Endodermal cell (in vitro differentiated cells): ENCODE measurements at regions not wholly inside any gene's neighbourhood (a gene's known extent, or its start where the extent isn't known, plus 50 kb on each side); places are given as distances from the start of the nearest gene placed in this dataset.

ENCODE experiments used
- DNase-seq: peaks from one replicate; pipeline ENCODE4 v3.0.0-alpha.2; 2017
- H3K27ac ChIP-seq: 2 replicates; pipeline ENCODE4 v1.5.1; 2013; ENCODE audit warnings: mild to moderate bottlenecking, low read depth, low read length, moderate library complexity
- H3K27me3 ChIP-seq: 2 replicates; pipeline ENCODE4 v1.6.1; 2013; ENCODE audit warnings: mild to moderate bottlenecking, low read length, moderate library complexity; ENCODE audit not compliant: insufficient read depth, control insufficient read depth, poor library complexity, severe bottlenecking
- H3K36me3 ChIP-seq: 2 replicates; pipeline ENCODE4 v1.7.0; 2013; ENCODE audit warnings: mild to moderate bottlenecking, low read length, moderate library complexity; ENCODE audit not compliant: control insufficient read depth, insufficient read depth
- H3K4me1 ChIP-seq: one replicate; pipeline ENCODE4 v1.7.0; 2013; ENCODE audit warnings: low read length; ENCODE audit not compliant: control insufficient read depth, insufficient read depth
- H3K4me3 ChIP-seq: 2 replicates; pipeline ENCODE4 v1.5.1; 2013; ENCODE audit warnings: mild to moderate bottlenecking, low read length, moderate library complexity
- H3K9ac ChIP-seq: 2 replicates; pipeline ENCODE4 v1.6.1; 2013; ENCODE audit warnings: mild to moderate bottlenecking, low read length, moderate library complexity; ENCODE audit not compliant: poor library complexity, severe bottlenecking; ENCODE audit errors: extremely low read depth
- H3K9me3 ChIP-seq: 2 replicates; pipeline ENCODE4 v1.6.1; 2013; ENCODE audit warnings: mild to moderate bottlenecking, low read length, moderate library complexity; ENCODE audit not compliant: control insufficient read depth
- H3K27ac Mint-ChIP-seq: 2 replicates; pipeline ENCODE4 v1.8.0; 2020; ENCODE audit warnings: mixed read lengths
- H3K27me3 Mint-ChIP-seq: 2 replicates; pipeline ENCODE4 v1.8.0; 2021; ENCODE audit warnings: mild to moderate bottlenecking, mixed read lengths; ENCODE audit not compliant: insufficient read depth
- H3K36me3 Mint-ChIP-seq: 2 replicates; pipeline ENCODE4 v1.8.0; 2020; ENCODE audit warnings: low read depth, mixed read lengths
- H3K4me1 Mint-ChIP-seq: 2 replicates; pipeline ENCODE4 v1.8.0; 2020; ENCODE audit warnings: mixed read lengths
- H3K4me3 Mint-ChIP-seq: 2 replicates; pipeline ENCODE4 v1.8.0; 2020; ENCODE audit warnings: mild to moderate bottlenecking, moderate library complexity, mixed read lengths
- H3K9me3 Mint-ChIP-seq: 2 replicates; pipeline ENCODE4 v1.8.0; 2020; ENCODE audit warnings: mild to moderate bottlenecking, mixed read lengths
- CTCF ChIP-seq: fragments of 200-600 bp; sonication (generic); conservative IDR thresholded peaks from 2 replicates; pipeline ENCODE4 v1.5.0; 2021; ENCODE audit warnings: antibody characterized with exemption, mild to moderate bottlenecking
- WGBS, 2 experiments: methylation state at CpG; one replicate each; pipeline versions ENCODE4 v1.1.5 to v1.1.7; 2013; ENCODE audit warnings: missing lambda C conversion rate in 2 of 2, mixed read lengths in 1 of 2; ENCODE audit not compliant: insufficient coverage in 1 of 2, insufficient read length in 1 of 2; 5-methylcytosine and 5-hydroxymethylcytosine counted together

- Mint-ChIP-seq H3K9me3 (no peaks in the 10 kb centered on the region), H3K4me1 (peaks cover 30% of the 10 kb centered on the region), H3K27me3 (no peaks in the 10 kb centered on the region), H3K36me3 (no peaks in the 10 kb centered on the region), H3K27ac (no peak overlapping the region), H3K4me3 (no peak overlapping the region)
- Histone ChIP-seq H3K4me1 (peaks cover 9% of the 10 kb centered on the region), H3K4me3 (no peak overlapping the region), H3K9ac (no peak overlapping the region), H3K36me3 (no peaks in the 10 kb centered on the region), H3K27me3 (no peaks in the 10 kb centered on the region), H3K9me3 (no peaks in the 10 kb centered on the region), H3K27ac (no peak overlapping the region)
- DNase-seq: no peak
- 84 to 90% methylated on average over 12 to 14 of the region's 14 CpGs for WGBS, 2 experiments
- TF ChIP-seq CTCF: no peak
Observed at GRCh38 chr9:110115826-110116542, 92.0 kb downstream of the C9orf152 start.

GRCh38 chr9:110116543-110116885, 91.4 kb downstream of the C9orf152 start:
- Histone ChIP-seq H3K4me3 (no peak overlapping the region), H3K27ac (no peak overlapping the region), H3K4me1 (peaks cover 9% of the 10 kb centered on the region), H3K9ac (no peak overlapping the region), H3K9me3 (no peaks in the 10 kb centered on the region), H3K27me3 (no peaks in the 10 kb centered on the region), H3K36me3 (no peaks in the 10 kb centered on the region)
- no peak overlapping the region for H3K4me3 Mint-ChIP-seq
- no peaks in the 10 kb centered on the region for H3K9me3 Mint-ChIP-seq
- H3K27me3 Mint-ChIP-seq: no peaks in the 10 kb centered on the region
- peaks cover 33% of the 10 kb centered on the region for H3K4me1 Mint-ChIP-seq
- no peak for TF ChIP-seq CTCF
- 94 to 96% methylated on average over 2 to 3 of the region's 3 CpGs for WGBS, 2 experiments
- no peak overlapping the region for H3K27ac Mint-ChIP-seq
- H3K36me3 Mint-ChIP-seq: no peaks in the 10 kb centered on the region
- no peak for DNase-seq

GRCh38 chr9:110121170-110121569, 86.8 kb downstream of the C9orf152 start:
- no peaks in the 10 kb centered on the region for H3K27me3 Mint-ChIP-seq

More at GRCh38 chr9:110121170-110121569, 86.8 kb downstream of the C9orf152 start:
- no peak overlapping the region for H3K9ac ChIP-seq
- H3K27ac ChIP-seq: no peak overlapping the region
- no peaks in the 10 kb centered on the region for H3K9me3 ChIP-seq
- H3K4me1 ChIP-seq: peaks cover 9% of the 10 kb centered on the region
- no peaks in the 10 kb centered on the region for H3K27me3 ChIP-seq
- Mint-ChIP-seq H3K4me1 (peaks cover 47% of the 10 kb centered on the region), H3K36me3 (no peaks in the 10 kb centered on the region), H3K9me3 (no peaks in the 10 kb centered on the region), H3K4me3 (no peak overlapping the region), H3K27ac (no peak overlapping the region)
- H3K36me3 ChIP-seq: no peaks in the 10 kb centered on the region
- no peak overlapping the region for H3K4me3 ChIP-seq
- WGBS, 2 experiments: 93 to 100% methylated on average over 2 to 3 of the region's 3 CpGs
- no peak for TF ChIP-seq CTCF
- DNase-seq: no peak
